Osteoblast (primary cell): ENCODE measurements at regions not wholly inside any gene's neighbourhood (a gene's known extent, or its start where the extent isn't known, plus 50 kb on each side); places are given as distances from the start of the nearest gene placed in this dataset.

Experiments
- DNase-seq: peaks from one replicate; pipeline ENCODE4 v3.0.0; 2011; ENCODE audit warnings: low spot score, mixed read lengths; ENCODE audit not compliant: insufficient read length; ENCODE audit errors: missing footprints
- H2AFZ ChIP-seq: 2 replicates; pipeline ENCODE4 v1.6.0; 2011; ENCODE audit warnings: mild to moderate bottlenecking, low read length
- H3K27ac ChIP-seq: 2 replicates; pipeline ENCODE4 v1.5.1; 2011; ENCODE audit warnings: mild to moderate bottlenecking, low read depth, low read length, moderate library complexity
- H3K27me3 ChIP-seq: 2 replicates; pipeline ENCODE4 v1.6.0; 2012; ENCODE audit warnings: mild to moderate bottlenecking, control low read depth, inconsistent platforms, low read length, moderate library complexity; ENCODE audit not compliant: insufficient read depth
- H3K36me3 ChIP-seq: 2 replicates; pipeline ENCODE4 v1.5.1; 2011; ENCODE audit warnings: mild to moderate bottlenecking, low read length, control low read depth, moderate library complexity; ENCODE audit not compliant: insufficient read depth
- H3K4me1 ChIP-seq: 2 replicates; pipeline ENCODE4 v1.5.1; 2011; ENCODE audit warnings: mild to moderate bottlenecking, low read length, control low read depth, moderate library complexity; ENCODE audit not compliant: insufficient read depth
- H3K4me2 ChIP-seq: 2 replicates; pipeline ENCODE4 v1.6.0; 2011; ENCODE audit warnings: mild to moderate bottlenecking, low read length; ENCODE audit not compliant: insufficient read depth
- H3K4me3 ChIP-seq: fragments of 200-600 bp; sonication (generic); 3 replicates; pipeline ENCODE4 v1.5.1; 2012; ENCODE audit warnings: mild to moderate bottlenecking, low read length, inconsistent platforms; ENCODE audit not compliant: insufficient read depth
- H3K79me2 ChIP-seq: 2 replicates; pipeline ENCODE4 v1.6.0; 2012; ENCODE audit warnings: mild to moderate bottlenecking, low read length, control low read depth, inconsistent platforms; ENCODE audit not compliant: insufficient read depth
- H3K9me3 ChIP-seq: 2 replicates; pipeline ENCODE4 v1.5.1; 2011; ENCODE audit warnings: low read depth, low read length, control low read depth
- H4K20me1 ChIP-seq: 2 replicates; pipeline ENCODE4 v1.6.0; 2012; ENCODE audit warnings: mild to moderate bottlenecking, low read length, control low read depth; ENCODE audit not compliant: insufficient read depth
- CTCF ChIP-seq: IDR thresholded peaks from 2 replicates; pipeline ENCODE4 v1.5.1; 2011; ENCODE audit warnings: mild to moderate bottlenecking, low read depth, low read length, moderate library complexity; ENCODE audit errors: extremely low read depth

GRCh38 chr15:95226835-95227234 is 995.5 kb downstream of the MCTP2 start:
- Histone ChIP-seq H3K4me1 (no peaks in the 10 kb centered on the region), H3K79me2 (no peaks in the 10 kb centered on the region), H3K27ac (no peak overlapping the region), H3K9me3 (no peaks in the 10 kb centered on the region), H3K4me3 (no peak overlapping the region), H2AFZ (no peak overlapping the region), H3K27me3 (no peaks in the 10 kb centered on the region), H4K20me1 (no peaks in the 10 kb centered on the region), H3K36me3 (no peaks in the 10 kb centered on the region), H3K4me2 (no peak overlapping the region)
- no peak for TF ChIP-seq CTCF
- no peak for DNase-seq

GRCh38 chr15:95227235-95227634 is 995.9 kb downstream of the MCTP2 start:
- Histone ChIP-seq H3K4me1 (no peaks in the 10 kb centered on the region), H3K27ac (no peak overlapping the region), H3K79me2 (no peaks in the 10 kb centered on the region), H2AFZ (no peak overlapping the region), H3K36me3 (no peaks in the 10 kb centered on the region), H3K27me3 (no peaks in the 10 kb centered on the region), H4K20me1 (no peaks in the 10 kb centered on the region), H3K4me2 (no peak overlapping the region), H3K4me3 (no peak overlapping the region), H3K9me3 (no peaks in the 10 kb centered on the region)
- TF ChIP-seq CTCF: no peak
- no peak for DNase-seq

GRCh38 chr15:95228856-95229555 is 997.6 kb downstream of the MCTP2 start:
- no peak overlapping the region for H3K27ac ChIP-seq
- DNase-seq: no peak
- no peaks in the 10 kb centered on the region for H3K79me2 ChIP-seq
- H2AFZ ChIP-seq: no peak overlapping the region
- H3K4me1 ChIP-seq: no peaks in the 10 kb centered on the region
- no peak overlapping the region for H3K4me2 ChIP-seq
- H3K27me3 ChIP-seq: no peaks in the 10 kb centered on the region
- H3K36me3 ChIP-seq: no peaks in the 10 kb centered on the region
- no peak for TF ChIP-seq CTCF
- no peak overlapping the region for H3K4me3 ChIP-seq
- no peaks in the 10 kb centered on the region for H3K9me3 ChIP-seq
- no peaks in the 10 kb centered on the region for H4K20me1 ChIP-seq

GRCh38 chr15:95235033-95235432 is 1003.7 kb downstream of the MCTP2 start:
- H3K36me3 ChIP-seq: no peaks in the 10 kb centered on the region
- no peak overlapping the region for H3K4me2 ChIP-seq
- H2AFZ ChIP-seq: no peak overlapping the region
- peaks cover 3% of the 10 kb centered on the region for H3K9me3 ChIP-seq
- no peak for DNase-seq
- no peaks in the 10 kb centered on the region for H3K79me2 ChIP-seq
- TF ChIP-seq CTCF: no peak
- H4K20me1 ChIP-seq: no peaks in the 10 kb centered on the region
- no peaks in the 10 kb centered on the region for H3K4me1 ChIP-seq
- H3K27me3 ChIP-seq: no peaks in the 10 kb centered on the region
- no peak overlapping the region for H3K27ac ChIP-seq
- H3K4me3 ChIP-seq: no peak overlapping the region
